HepG2 (cell line): ENCODE measurements at regions not wholly inside any gene's neighbourhood (a gene's known extent, or its start where the extent isn't known, plus 50 kb on each side); places are given as distances from the start of the nearest gene placed in this dataset.

ENCODE experiments used
- CREB3 ChIP-seq: sonication (generic); formaldehyde crosslinking; IDR thresholded peaks from 2 replicates; pipeline ENCODE4 v1.5.0; 2020; ENCODE audit warnings: missing genetic modification reagents
- DNMT1 ChIP-seq: sonication (generic); formaldehyde crosslinking; IDR thresholded peaks from 2 replicates; pipeline ENCODE4 v1.5.1; 2020; ENCODE audit warnings: mild to moderate bottlenecking, missing genetic modification reagents
- DPF2 ChIP-seq: sonication (generic); formaldehyde crosslinking; IDR thresholded peaks from 2 replicates; pipeline ENCODE4 v1.4.0; 2020; ENCODE audit warnings: mild to moderate bottlenecking, low read depth, missing genetic modification reagents, borderline replicate concordance
- FOXK2 ChIP-seq: fragments of 450-650 bp; IDR thresholded peaks from 2 replicates; pipeline ENCODE4 v1.6.1; 2016
- GATA4 ChIP-seq: sonication (generic); IDR thresholded peaks from 2 replicates; pipeline ENCODE4 v1.6.1; 2016; ENCODE audit warnings: antibody characterized with exemption, low read depth, borderline replicate concordance
- KDM5B ChIP-seq: sonication (generic); formaldehyde crosslinking; IDR thresholded peaks from 2 replicates; pipeline ENCODE4 v1.4.0; 2020; ENCODE audit warnings: missing genetic modification reagents, mild to moderate bottlenecking, borderline replicate concordance
- NFE2 ChIP-seq: sonication (generic); formaldehyde crosslinking; IDR thresholded peaks from 2 replicates; pipeline ENCODE4 v1.4.0; 2020; ENCODE audit warnings: missing genetic modification reagents
- SNAPC5 ChIP-seq: sonication (generic); formaldehyde crosslinking; IDR thresholded peaks from 2 replicates; pipeline ENCODE4 v1.8.1; 2023; ENCODE audit warnings: mild to moderate bottlenecking, missing genetic modification reagents, borderline replicate concordance
- TEF ChIP-seq: sonication (generic); formaldehyde crosslinking; IDR thresholded peaks from 2 replicates; pipeline ENCODE4 v1.5.0; 2020; ENCODE audit warnings: missing genetic modification reagents
- TMF1 ChIP-seq: sonication (generic); formaldehyde crosslinking; IDR thresholded peaks from 2 replicates; pipeline ENCODE4 v1.8.1; 2022; ENCODE audit warnings: low read depth, missing genetic modification reagents
- ZBTB14 ChIP-seq: sonication (generic); formaldehyde crosslinking; IDR thresholded peaks from 2 replicates; pipeline ENCODE4 v1.4.0; 2020; ENCODE audit warnings: missing genetic modification reagents
- ZNF263 ChIP-seq: sonication (generic); formaldehyde crosslinking; IDR thresholded peaks from 2 replicates; pipeline ENCODE4 v1.4.0; 2020; ENCODE audit warnings: missing genetic modification reagents
- ZNF326 ChIP-seq: sonication (generic); formaldehyde crosslinking; IDR thresholded peaks from 2 replicates; pipeline ENCODE4 v1.4.0; 2020; ENCODE audit warnings: missing genetic modification reagents, borderline replicate concordance
- ZNF598 ChIP-seq: sonication (generic); formaldehyde crosslinking; IDR thresholded peaks from 2 replicates; pipeline ENCODE4 v1.5.1; 2020; ENCODE audit warnings: mild to moderate bottlenecking, missing genetic modification reagents, borderline replicate concordance
- ZNF652 ChIP-seq: IDR thresholded peaks from 2 replicates; pipeline ENCODE4 v1.6.1; 2016; ENCODE audit warnings: low read depth, borderline replicate concordance
- ZNF747 ChIP-seq: sonication (generic); formaldehyde crosslinking; IDR thresholded peaks from 2 replicates; pipeline ENCODE4 v1.8.1; 2023; ENCODE audit warnings: missing genetic modification reagents, mild to moderate bottlenecking, borderline replicate concordance
- ZSCAN21 ChIP-seq: sonication (generic); formaldehyde crosslinking; IDR thresholded peaks from 2 replicates; pipeline ENCODE4 v1.8.0; 2022; ENCODE audit warnings: mild to moderate bottlenecking, missing genetic modification reagents, moderate library complexity, borderline replicate concordance
- ZZZ3 ChIP-seq: sonication (generic); formaldehyde crosslinking; IDR thresholded peaks from 2 replicates; pipeline ENCODE4 v1.4.0; 2020; ENCODE audit warnings: missing genetic modification reagents, mild to moderate bottlenecking, borderline replicate concordance
- TF ChIP-seq, protein P1 (sequence below): sonication (generic); formaldehyde crosslinking; IDR thresholded peaks from 2 replicates; pipeline ENCODE4 v1.4.0; 2020; ENCODE audit warnings: missing genetic modification reagents, borderline replicate concordance
- TF ChIP-seq, protein P2 (sequence below): sonication (generic); formaldehyde crosslinking; IDR thresholded peaks from 2 replicates; pipeline ENCODE4 v1.4.0; 2020; ENCODE audit warnings: missing genetic modification reagents

- TF ChIP-seq KDM5B (0 out of 2 replicates have a peak, but pooled peaks have one; percentile 54), NFE2 (CRISPR knock-in tag) (no peak), TMF1 (CRISPR knock-in tag) (no peak), DPF2 (CRISPR knock-in tag) (no peak), CREB3 (CRISPR knock-in tag) (no peak), ZNF598 (CRISPR knock-in tag) (no peak), DNMT1 (CRISPR knock-in tag) (no peak), ZNF652 (CRISPR knock-in tag) (no peak), ZBTB14 (CRISPR knock-in tag) (no peak), ZSCAN21 (CRISPR knock-in tag) (no peak), SNAPC5 (CRISPR knock-in tag) (no peak), FOXK2 (no peak), ZZZ3 (no peak), ZNF326 (CRISPR knock-in tag) (no peak), TEF (no peak), GATA4 (no peak), ZNF747 (no peak), ZNF263 (CRISPR knock-in tag) (peak; percentile 64; the same call in 1 of the 2 replicates)
- TF ChIP-seq, protein P1, sequence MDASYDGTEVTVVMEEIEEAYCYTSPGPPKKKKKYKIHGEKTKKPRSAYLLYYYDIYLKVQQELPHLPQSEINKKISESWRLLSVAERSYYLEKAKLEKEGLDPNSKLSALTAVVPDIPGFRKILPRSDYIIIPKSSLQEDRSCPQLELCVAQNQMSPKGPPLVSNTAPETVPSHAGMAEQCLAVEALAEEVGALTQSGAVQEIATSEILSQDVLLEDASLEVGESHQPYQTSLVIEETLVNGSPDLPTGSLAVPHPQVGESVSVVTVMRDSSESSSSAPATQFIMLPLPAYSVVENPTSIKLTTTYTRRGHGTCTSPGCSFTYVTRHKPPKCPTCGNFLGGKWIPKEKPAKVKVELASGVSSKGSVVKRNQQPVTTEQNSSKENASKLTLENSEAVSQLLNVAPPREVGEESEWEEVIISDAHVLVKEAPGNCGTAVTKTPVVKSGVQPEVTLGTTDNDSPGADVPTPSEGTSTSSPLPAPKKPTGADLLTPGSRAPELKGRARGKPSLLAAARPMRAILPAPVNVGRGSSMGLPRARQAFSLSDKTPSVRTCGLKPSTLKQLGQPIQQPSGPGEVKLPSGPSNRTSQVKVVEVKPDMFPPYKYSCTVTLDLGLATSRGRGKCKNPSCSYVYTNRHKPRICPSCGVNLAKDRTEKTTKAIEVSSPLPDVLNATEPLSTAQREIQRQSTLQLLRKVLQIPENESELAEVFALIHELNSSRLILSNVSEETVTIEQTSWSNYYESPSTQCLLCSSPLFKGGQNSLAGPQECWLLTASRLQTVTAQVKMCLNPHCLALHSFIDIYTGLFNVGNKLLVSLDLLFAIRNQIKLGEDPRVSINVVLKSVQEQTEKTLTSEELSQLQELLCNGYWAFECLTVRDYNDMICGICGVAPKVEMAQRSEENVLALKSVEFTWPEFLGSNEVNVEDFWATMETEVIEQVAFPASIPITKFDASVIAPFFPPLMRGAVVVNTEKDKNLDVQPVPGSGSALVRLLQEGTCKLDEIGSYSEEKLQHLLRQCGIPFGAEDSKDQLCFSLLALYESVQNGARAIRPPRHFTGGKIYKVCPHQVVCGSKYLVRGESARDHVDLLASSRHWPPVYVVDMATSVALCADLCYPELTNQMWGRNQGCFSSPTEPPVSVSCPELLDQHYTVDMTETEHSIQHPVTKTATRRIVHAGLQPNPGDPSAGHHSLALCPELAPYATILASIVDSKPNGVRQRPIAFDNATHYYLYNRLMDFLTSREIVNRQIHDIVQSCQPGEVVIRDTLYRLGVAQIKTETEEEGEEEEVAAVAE (CRISPR knock-in tag): 0 out of 2 replicates have a peak, but pooled peaks have one; percentile 2
- TF ChIP-seq, protein P2, sequence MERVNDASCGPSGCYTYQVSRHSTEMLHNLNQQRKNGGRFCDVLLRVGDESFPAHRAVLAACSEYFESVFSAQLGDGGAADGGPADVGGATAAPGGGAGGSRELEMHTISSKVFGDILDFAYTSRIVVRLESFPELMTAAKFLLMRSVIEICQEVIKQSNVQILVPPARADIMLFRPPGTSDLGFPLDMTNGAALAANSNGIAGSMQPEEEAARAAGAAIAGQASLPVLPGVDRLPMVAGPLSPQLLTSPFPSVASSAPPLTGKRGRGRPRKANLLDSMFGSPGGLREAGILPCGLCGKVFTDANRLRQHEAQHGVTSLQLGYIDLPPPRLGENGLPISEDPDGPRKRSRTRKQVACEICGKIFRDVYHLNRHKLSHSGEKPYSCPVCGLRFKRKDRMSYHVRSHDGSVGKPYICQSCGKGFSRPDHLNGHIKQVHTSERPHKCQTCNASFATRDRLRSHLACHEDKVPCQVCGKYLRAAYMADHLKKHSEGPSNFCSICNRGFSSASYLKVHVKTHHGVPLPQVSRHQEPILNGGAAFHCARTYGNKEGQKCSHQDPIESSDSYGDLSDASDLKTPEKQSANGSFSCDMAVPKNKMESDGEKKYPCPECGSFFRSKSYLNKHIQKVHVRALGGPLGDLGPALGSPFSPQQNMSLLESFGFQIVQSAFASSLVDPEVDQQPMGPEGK (CRISPR knock-in tag): 0 out of 2 replicates have a peak, but pooled peaks have one; percentile 48
Observed at GRCh38 chr12:124517260-124518050, 50.0 kb downstream of the NCOR2 start (continued).
